HEK293 (cell line): ENCODE measurements at regions not wholly inside any gene's neighbourhood (a gene's known extent, or its start where the extent isn't known, plus 50 kb on each side); places are given as distances from the start of the nearest gene placed in this dataset.

Experiments used
- AEBP2 ChIP-seq: fragments of 450-650 bp; formaldehyde crosslinking; IDR thresholded peaks from 2 replicates; pipeline ENCODE4 v1.5.1; 2016; ENCODE audit warnings: missing biosample characterization, missing genetic modification characterization, borderline replicate concordance
- IKZF3 ChIP-seq: fragments of 450-650 bp; IDR thresholded peaks from 2 replicates; pipeline ENCODE4 v1.5.0; 2018; ENCODE audit warnings: missing biosample characterization, mild to moderate bottlenecking, missing genetic modification characterization, moderate library complexity
- INSM2 ChIP-seq: fragments of 450-650 bp; formaldehyde crosslinking; IDR thresholded peaks from 2 replicates; pipeline ENCODE4 v1.5.1; 2016; ENCODE audit warnings: missing biosample characterization, missing genetic modification characterization
- KLF7 ChIP-seq: fragments of 450-650 bp; formaldehyde crosslinking; IDR thresholded peaks from 2 replicates; pipeline ENCODE4 v1.5.1; 2016; ENCODE audit warnings: missing biosample characterization, missing genetic modification characterization, borderline replicate concordance
- MZF1 ChIP-seq: fragments of 450-650 bp; formaldehyde crosslinking; IDR thresholded peaks from 2 replicates; pipeline ENCODE4 v1.5.1; 2017; ENCODE audit warnings: missing biosample characterization, missing genetic modification characterization, borderline replicate concordance
- PRDM4 ChIP-seq: fragments of 450-650 bp; formaldehyde crosslinking; IDR thresholded peaks from 2 replicates; pipeline ENCODE4 v1.5.1; 2017; ENCODE audit warnings: missing biosample characterization, missing genetic modification characterization
- SCRT2 ChIP-seq: fragments of 450-650 bp; formaldehyde crosslinking; IDR thresholded peaks from 2 replicates; pipeline ENCODE4 v1.5.1; 2016; ENCODE audit warnings: missing biosample characterization, missing genetic modification characterization
- SP3 ChIP-seq: fragments of 450-650 bp; formaldehyde crosslinking; IDR thresholded peaks from 2 replicates; pipeline ENCODE4 v1.5.1; 2016; ENCODE audit warnings: missing biosample characterization, missing genetic modification characterization
- TSHZ1 ChIP-seq: fragments of 450-650 bp; formaldehyde crosslinking; IDR thresholded peaks from 2 replicates; pipeline ENCODE4 v1.5.1; 2016; ENCODE audit warnings: missing biosample characterization, missing genetic modification characterization, borderline replicate concordance
- ZBTB17 ChIP-seq: fragments of 450-650 bp; formaldehyde crosslinking; IDR thresholded peaks from 2 replicates; pipeline ENCODE4 v1.5.1; 2016; ENCODE audit warnings: missing biosample characterization, missing genetic modification characterization
- ZBTB20 ChIP-seq: fragments of 450-650 bp; formaldehyde crosslinking; IDR thresholded peaks from 2 replicates; pipeline ENCODE4 v1.5.1; 2016; ENCODE audit warnings: missing biosample characterization, missing genetic modification characterization
- ZFP3 ChIP-seq: fragments of 450-650 bp; formaldehyde crosslinking; IDR thresholded peaks from 2 replicates; pipeline ENCODE4 v1.5.1; 2016; ENCODE audit warnings: low read depth, missing biosample characterization, missing genetic modification characterization
- ZFP37 ChIP-seq: fragments of 450-650 bp; formaldehyde crosslinking; IDR thresholded peaks from 2 replicates; pipeline ENCODE4 v1.5.1; 2016; ENCODE audit warnings: missing biosample characterization, missing genetic modification characterization
- ZIC2 ChIP-seq: fragments of 450-650 bp; formaldehyde crosslinking; IDR thresholded peaks from 2 replicates; pipeline ENCODE4 v1.5.1; 2016; ENCODE audit warnings: missing biosample characterization, missing genetic modification characterization
- ZNF138 ChIP-seq: fragments of 450-650 bp; formaldehyde crosslinking; IDR thresholded peaks from 2 replicates; pipeline ENCODE4 v1.5.1; 2016; ENCODE audit warnings: missing biosample characterization, missing genetic modification characterization, borderline replicate concordance
- ZNF157 ChIP-seq: fragments of 450-650 bp; formaldehyde crosslinking; IDR thresholded peaks from 2 replicates; pipeline ENCODE4 v1.5.1; 2016; ENCODE audit warnings: missing biosample characterization, missing genetic modification characterization
- ZNF24 ChIP-seq: fragments of 450-650 bp; formaldehyde crosslinking; IDR thresholded peaks from 2 replicates; pipeline ENCODE4 v1.5.1; 2016; ENCODE audit warnings: missing biosample characterization, missing genetic modification characterization
- ZNF280C ChIP-seq: fragments of 450-650 bp; formaldehyde crosslinking; IDR thresholded peaks from 2 replicates; pipeline ENCODE4 v1.5.1; 2016; ENCODE audit warnings: missing biosample characterization, missing genetic modification characterization
- ZNF398 ChIP-seq: fragments of 450-650 bp; formaldehyde crosslinking; IDR thresholded peaks from 2 replicates; pipeline ENCODE4 v1.5.1; 2017; ENCODE audit warnings: missing biosample characterization, missing genetic modification characterization
- ZNF423 ChIP-seq: fragments of 450-650 bp; formaldehyde crosslinking; IDR thresholded peaks from 2 replicates; pipeline ENCODE4 v1.5.1; 2016; ENCODE audit warnings: missing biosample characterization, missing genetic modification characterization
- ZNF501 ChIP-seq: fragments of 450-650 bp; formaldehyde crosslinking; IDR thresholded peaks from 2 replicates; pipeline ENCODE4 v1.5.1; 2016; ENCODE audit warnings: missing biosample characterization, missing genetic modification characterization
- ZNF585B ChIP-seq: fragments of 450-650 bp; formaldehyde crosslinking; IDR thresholded peaks from 2 replicates; pipeline ENCODE4 v1.5.1; 2016; ENCODE audit warnings: missing biosample characterization, missing genetic modification characterization
- ZNF658 ChIP-seq: fragments of 450-650 bp; formaldehyde crosslinking; IDR thresholded peaks from 2 replicates; pipeline ENCODE4; 2016; ENCODE audit warnings: missing biosample characterization, missing genetic modification characterization
- ZNF664 ChIP-seq: fragments of 450-650 bp; formaldehyde crosslinking; IDR thresholded peaks from 2 replicates; pipeline ENCODE4 v1.5.1; 2016; ENCODE audit warnings: missing biosample characterization, missing genetic modification characterization
- ZNF792 ChIP-seq: fragments of 450-650 bp; formaldehyde crosslinking; IDR thresholded peaks from 2 replicates; pipeline ENCODE4 v1.5.1; 2016; ENCODE audit warnings: missing biosample characterization, missing genetic modification characterization
- ZSCAN4 ChIP-seq: fragments of 450-650 bp; formaldehyde crosslinking; IDR thresholded peaks from 2 replicates; pipeline ENCODE4 v1.5.1; 2017; ENCODE audit warnings: missing biosample characterization, missing genetic modification characterization

GRCh38 chr6:28648878-28649375, 123.2 kb downstream of the GPX5 start (continued):
- TF ChIP-seq PRDM4 (tag by site-specific recombination): no peak
- TF ChIP-seq ZNF157 (tag by site-specific recombination): no peak
- peak; percentile 56; the same call in 1 of the 2 replicates for TF ChIP-seq ZBTB17 (tag by site-specific recombination)
- no peak for TF ChIP-seq ZIC2 (tag by site-specific recombination)
- TF ChIP-seq ZNF398 (tag by site-specific recombination): peak; percentile 35; the same call in 1 of the 2 replicates
- TF ChIP-seq ZBTB20 (tag by site-specific recombination): peak; percentile 30; the same call in 1 of the 2 replicates
- no peak for TF ChIP-seq SCRT2 (tag by site-specific recombination)
- no peak for TF ChIP-seq SP3 (tag by site-specific recombination)
- no peak for TF ChIP-seq AEBP2 (tag by site-specific recombination)
- no peak for TF ChIP-seq ZNF24
- TF ChIP-seq ZFP37 (tag by site-specific recombination): no peak
- TF ChIP-seq ZNF138: no peak
- TF ChIP-seq MZF1 (tag by site-specific recombination): 0 out of 2 replicates have a peak, but pooled peaks have one; percentile 31
- TF ChIP-seq ZNF658 (tag by site-specific recombination): no peak
- TF ChIP-seq INSM2 (tag by site-specific recombination): no peak
- no peak for TF ChIP-seq ZNF664
- TF ChIP-seq ZNF501 (tag by site-specific recombination): no peak
- TF ChIP-seq TSHZ1 (tag by site-specific recombination): no peak
- TF ChIP-seq ZNF280C (tag by site-specific recombination): no peak
- TF ChIP-seq KLF7 (tag by site-specific recombination): no peak
- no peak for TF ChIP-seq ZSCAN4 (tag by site-specific recombination)
- no peak for TF ChIP-seq ZFP3 (tag by site-specific recombination)
- no peak for TF ChIP-seq ZNF792
- TF ChIP-seq IKZF3 (tag by site-specific recombination): no peak
- TF ChIP-seq ZNF585B (tag by site-specific recombination): no peak
- TF ChIP-seq ZNF423: no peak
